ENCODE measurements at regions not wholly inside any gene's neighbourhood (a gene's known extent, or its start where the extent isn't known, plus 50 kb on each side); places are given as distances from the start of the nearest gene placed in this dataset.
A peak's percentile ranks its signal among the peaks of the same experiment; 100 is the strongest.

DNA sequence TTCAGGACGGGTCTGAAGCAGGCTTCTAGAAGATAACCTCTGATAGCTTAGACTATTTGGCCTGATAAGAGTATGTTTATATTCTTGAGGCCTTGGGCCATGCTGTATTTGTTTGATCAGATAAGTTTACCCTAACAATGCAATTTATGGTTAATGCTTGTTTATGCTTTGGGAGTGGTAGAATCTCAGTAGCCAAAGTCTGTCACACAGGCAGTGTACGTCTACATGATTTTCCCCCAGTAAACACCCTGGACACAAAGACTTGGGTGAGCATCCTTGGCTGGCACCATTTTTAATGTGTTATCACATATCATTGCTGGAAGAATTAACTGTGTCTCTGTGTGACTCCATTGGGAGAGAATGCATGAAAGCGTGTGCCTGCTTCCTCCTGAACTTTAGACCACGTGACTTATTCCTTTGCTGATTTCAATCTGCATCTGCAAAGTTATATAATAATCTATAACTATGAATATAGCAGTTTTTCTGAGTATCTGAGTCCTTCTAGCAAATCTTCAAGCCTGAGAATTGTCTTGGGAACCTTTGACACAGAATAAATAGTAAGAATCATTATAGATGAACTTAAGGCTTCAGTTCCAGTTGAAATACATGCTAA is 172.4 kb downstream of the CASP12 start (continued):
- TF ChIP-seq, protein P1, sequence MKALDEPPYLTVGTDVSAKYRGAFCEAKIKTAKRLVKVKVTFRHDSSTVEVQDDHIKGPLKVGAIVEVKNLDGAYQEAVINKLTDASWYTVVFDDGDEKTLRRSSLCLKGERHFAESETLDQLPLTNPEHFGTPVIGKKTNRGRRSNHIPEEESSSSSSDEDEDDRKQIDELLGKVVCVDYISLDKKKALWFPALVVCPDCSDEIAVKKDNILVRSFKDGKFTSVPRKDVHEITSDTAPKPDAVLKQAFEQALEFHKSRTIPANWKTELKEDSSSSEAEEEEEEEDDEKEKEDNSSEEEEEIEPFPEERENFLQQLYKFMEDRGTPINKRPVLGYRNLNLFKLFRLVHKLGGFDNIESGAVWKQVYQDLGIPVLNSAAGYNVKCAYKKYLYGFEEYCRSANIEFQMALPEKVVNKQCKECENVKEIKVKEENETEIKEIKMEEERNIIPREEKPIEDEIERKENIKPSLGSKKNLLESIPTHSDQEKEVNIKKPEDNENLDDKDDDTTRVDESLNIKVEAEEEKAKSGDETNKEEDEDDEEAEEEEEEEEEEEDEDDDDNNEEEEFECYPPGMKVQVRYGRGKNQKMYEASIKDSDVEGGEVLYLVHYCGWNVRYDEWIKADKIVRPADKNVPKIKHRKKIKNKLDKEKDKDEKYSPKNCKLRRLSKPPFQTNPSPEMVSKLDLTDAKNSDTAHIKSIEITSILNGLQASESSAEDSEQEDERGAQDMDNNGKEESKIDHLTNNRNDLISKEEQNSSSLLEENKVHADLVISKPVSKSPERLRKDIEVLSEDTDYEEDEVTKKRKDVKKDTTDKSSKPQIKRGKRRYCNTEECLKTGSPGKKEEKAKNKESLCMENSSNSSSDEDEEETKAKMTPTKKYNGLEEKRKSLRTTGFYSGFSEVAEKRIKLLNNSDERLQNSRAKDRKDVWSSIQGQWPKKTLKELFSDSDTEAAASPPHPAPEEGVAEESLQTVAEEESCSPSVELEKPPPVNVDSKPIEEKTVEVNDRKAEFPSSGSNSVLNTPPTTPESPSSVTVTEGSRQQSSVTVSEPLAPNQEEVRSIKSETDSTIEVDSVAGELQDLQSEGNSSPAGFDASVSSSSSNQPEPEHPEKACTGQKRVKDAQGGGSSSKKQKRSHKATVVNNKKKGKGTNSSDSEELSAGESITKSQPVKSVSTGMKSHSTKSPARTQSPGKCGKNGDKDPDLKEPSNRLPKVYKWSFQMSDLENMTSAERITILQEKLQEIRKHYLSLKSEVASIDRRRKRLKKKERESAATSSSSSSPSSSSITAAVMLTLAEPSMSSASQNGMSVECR (CRISPR knock-in tag; IDR thresholded peaks at IDR 0.05; ENCODE audit: borderline replicate concordance), result no peak

DNA sequence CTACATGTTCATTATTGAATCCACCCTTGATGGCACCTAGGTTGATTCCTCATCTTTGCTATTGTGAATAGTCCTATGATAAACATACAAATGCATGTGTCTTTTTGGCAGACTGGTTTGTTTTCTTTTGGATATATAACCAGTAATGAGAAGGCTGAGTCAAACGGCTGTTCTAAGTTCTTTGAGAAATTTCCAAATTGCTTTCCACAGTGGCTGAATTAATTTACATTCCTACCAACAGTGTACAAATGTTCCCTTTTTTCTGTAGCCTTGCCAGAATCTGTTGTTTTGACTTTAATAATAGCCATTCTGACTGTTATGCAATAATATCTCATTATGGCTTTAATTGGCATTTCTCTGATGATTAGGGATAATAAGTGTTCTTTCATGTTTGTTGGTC is 184.9 kb downstream of the CASP12 start:
- ChIA-PET CTCF (no interaction called here), POLR2A (no interaction called here)
- Mint-ChIP-seq H3K4me1 (peaks cover 8% of the 10 kb centered on the region), H3K36me3 (no peaks in the 10 kb centered on the region), H3K27ac (no peak overlapping the region), H3K4me3 (no peak overlapping the region), H3K27me3 (ENCODE audit: low read depth) (no peaks in the 10 kb centered on the region), H3K9me3 (peaks cover 4% of the 10 kb centered on the region; the same call in 1 of the 2 replicates)
- TF ChIP-seq, protein P2, sequence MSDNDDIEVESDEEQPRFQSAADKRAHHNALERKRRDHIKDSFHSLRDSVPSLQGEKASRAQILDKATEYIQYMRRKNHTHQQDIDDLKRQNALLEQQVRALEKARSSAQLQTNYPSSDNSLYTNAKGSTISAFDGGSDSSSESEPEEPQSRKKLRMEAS (CRISPR knock-in tag; IDR thresholded peaks at IDR 0.05), result no peak
- no peak for TF ChIP-seq ESRRA (CRISPR knock-in tag; IDR thresholded peaks at IDR 0.05; ENCODE audit: borderline replicate concordance)
- TF ChIP-seq ZNF232 (CRISPR knock-in tag; IDR thresholded peaks at IDR 0.05), result no peak
- TF ChIP-seq GABPB1 (CRISPR knock-in tag; IDR thresholded peaks at IDR 0.05), result no peak
- no peak for TF ChIP-seq SMAD3 (CRISPR knock-in tag; IDR thresholded peaks at IDR 0.05; ENCODE audit: borderline replicate concordance)
- TF ChIP-seq TEAD4 (CRISPR knock-in tag; IDR thresholded peaks at IDR 0.05), result no peak
- DNase-seq (ENCODE audit: low spot score) (no peak), ATAC-seq (no peak)

DNA sequence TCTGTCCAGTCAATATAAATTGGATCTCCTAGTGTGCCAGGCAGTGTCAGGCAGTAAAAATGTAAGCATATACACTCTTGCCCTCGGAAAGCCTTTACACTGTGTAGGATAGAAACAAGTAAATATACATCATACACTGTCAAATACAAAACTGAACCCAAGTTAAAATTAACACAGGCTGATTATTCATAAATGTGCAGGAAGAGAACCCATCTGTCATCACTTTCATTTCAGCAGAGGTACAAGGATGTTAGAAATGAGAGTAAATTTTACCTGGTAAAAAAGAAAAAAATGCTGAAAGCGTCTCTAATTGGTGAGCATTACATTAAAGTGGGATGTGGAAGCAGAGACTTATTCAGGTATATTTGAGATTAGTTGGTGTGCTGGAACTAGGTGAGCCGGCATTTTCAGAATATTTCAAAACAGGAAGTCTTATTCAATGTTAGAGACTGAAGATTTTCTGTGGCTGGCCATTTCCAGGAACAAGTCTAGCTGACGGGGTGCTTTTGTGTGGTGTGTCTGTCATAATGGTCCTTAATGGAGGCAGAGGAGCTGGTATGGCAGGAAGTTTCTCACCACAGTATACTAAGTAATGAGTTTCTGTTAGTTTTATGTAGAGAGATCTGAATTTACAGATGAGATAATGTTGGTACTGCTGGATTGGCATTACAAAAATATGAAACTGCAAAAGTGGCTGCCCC is 192.6 kb downstream of the CASP12 start:
- CTCF ChIA-PET, result no interaction called here
- peak overlapping the region; percentile 34; the same call in 1 of the 2 replicates for H3K27ac Mint-ChIP-seq
- H3K27me3 Mint-ChIP-seq (ENCODE audit: low read depth), result no peaks in the 10 kb centered on the region
- DNase-seq (ENCODE audit: low spot score) (no peak), ATAC-seq (no peak)
- TF ChIP-seq, protein P3, sequence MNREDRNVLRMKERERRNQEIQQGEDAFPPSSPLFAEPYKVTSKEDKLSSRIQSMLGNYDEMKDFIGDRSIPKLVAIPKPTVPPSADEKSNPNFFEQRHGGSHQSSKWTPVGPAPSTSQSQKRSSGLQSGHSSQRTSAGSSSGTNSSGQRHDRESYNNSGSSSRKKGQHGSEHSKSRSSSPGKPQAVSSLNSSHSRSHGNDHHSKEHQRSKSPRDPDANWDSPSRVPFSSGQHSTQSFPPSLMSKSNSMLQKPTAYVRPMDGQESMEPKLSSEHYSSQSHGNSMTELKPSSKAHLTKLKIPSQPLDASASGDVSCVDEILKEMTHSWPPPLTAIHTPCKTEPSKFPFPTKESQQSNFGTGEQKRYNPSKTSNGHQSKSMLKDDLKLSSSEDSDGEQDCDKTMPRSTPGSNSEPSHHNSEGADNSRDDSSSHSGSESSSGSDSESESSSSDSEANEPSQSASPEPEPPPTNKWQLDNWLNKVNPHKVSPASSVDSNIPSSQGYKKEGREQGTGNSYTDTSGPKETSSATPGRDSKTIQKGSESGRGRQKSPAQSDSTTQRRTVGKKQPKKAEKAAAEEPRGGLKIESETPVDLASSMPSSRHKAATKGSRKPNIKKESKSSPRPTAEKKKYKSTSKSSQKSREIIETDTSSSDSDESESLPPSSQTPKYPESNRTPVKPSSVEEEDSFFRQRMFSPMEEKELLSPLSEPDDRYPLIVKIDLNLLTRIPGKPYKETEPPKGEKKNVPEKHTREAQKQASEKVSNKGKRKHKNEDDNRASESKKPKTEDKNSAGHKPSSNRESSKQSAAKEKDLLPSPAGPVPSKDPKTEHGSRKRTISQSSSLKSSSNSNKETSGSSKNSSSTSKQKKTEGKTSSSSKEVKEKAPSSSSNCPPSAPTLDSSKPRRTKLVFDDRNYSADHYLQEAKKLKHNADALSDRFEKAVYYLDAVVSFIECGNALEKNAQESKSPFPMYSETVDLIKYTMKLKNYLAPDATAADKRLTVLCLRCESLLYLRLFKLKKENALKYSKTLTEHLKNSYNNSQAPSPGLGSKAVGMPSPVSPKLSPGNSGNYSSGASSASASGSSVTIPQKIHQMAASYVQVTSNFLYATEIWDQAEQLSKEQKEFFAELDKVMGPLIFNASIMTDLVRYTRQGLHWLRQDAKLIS (CRISPR knock-in tag; IDR thresholded peaks at IDR 0.05; ENCODE audit: borderline replicate concordance), result no peak
- TF ChIP-seq NFYB (CRISPR knock-in tag; conservative IDR thresholded peaks at IDR 0.05; ENCODE audit: low read depth), result no peak
- TF ChIP-seq, protein P4, sequence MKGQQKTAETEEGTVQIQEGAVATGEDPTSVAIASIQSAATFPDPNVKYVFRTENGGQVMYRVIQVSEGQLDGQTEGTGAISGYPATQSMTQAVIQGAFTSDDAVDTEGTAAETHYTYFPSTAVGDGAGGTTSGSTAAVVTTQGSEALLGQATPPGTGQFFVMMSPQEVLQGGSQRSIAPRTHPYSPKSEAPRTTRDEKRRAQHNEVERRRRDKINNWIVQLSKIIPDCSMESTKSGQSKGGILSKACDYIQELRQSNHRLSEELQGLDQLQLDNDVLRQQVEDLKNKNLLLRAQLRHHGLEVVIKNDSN (CRISPR knock-in tag; IDR thresholded peaks at IDR 0.05), result no peak
- TF ChIP-seq SOX15 (CRISPR knock-in tag; IDR thresholded peaks at IDR 0.05), result no peak
- TF ChIP-seq, protein P5, sequence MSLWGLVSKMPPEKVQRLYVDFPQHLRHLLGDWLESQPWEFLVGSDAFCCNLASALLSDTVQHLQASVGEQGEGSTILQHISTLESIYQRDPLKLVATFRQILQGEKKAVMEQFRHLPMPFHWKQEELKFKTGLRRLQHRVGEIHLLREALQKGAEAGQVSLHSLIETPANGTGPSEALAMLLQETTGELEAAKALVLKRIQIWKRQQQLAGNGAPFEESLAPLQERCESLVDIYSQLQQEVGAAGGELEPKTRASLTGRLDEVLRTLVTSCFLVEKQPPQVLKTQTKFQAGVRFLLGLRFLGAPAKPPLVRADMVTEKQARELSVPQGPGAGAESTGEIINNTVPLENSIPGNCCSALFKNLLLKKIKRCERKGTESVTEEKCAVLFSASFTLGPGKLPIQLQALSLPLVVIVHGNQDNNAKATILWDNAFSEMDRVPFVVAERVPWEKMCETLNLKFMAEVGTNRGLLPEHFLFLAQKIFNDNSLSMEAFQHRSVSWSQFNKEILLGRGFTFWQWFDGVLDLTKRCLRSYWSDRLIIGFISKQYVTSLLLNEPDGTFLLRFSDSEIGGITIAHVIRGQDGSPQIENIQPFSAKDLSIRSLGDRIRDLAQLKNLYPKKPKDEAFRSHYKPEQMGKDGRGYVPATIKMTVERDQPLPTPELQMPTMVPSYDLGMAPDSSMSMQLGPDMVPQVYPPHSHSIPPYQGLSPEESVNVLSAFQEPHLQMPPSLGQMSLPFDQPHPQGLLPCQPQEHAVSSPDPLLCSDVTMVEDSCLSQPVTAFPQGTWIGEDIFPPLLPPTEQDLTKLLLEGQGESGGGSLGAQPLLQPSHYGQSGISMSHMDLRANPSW (CRISPR knock-in tag; conservative IDR thresholded peaks at IDR 0.05; ENCODE audit: low read depth), result no peak
- TF ChIP-seq MYBL2 (CRISPR knock-in tag; IDR thresholded peaks at IDR 0.05), result no peak
- TF ChIP-seq, protein P6, sequence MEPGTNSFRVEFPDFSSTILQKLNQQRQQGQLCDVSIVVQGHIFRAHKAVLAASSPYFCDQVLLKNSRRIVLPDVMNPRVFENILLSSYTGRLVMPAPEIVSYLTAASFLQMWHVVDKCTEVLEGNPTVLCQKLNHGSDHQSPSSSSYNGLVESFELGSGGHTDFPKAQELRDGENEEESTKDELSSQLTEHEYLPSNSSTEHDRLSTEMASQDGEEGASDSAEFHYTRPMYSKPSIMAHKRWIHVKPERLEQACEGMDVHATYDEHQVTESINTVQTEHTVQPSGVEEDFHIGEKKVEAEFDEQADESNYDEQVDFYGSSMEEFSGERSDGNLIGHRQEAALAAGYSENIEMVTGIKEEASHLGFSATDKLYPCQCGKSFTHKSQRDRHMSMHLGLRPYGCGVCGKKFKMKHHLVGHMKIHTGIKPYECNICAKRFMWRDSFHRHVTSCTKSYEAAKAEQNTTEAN (CRISPR knock-in tag; IDR thresholded peaks at IDR 0.05), result no peak
- TF ChIP-seq GABPB1 (CRISPR knock-in tag; IDR thresholded peaks at IDR 0.05), result no peak
- no peak for TF ChIP-seq MXD4 (CRISPR knock-in tag; IDR thresholded peaks at IDR 0.05; ENCODE audit: borderline replicate concordance)
- H3K9me3 Mint-ChIP-seq, result peaks cover 6% of the 10 kb centered on the region
- POLR2A ChIA-PET, result no interaction called here
- H3K36me3 Mint-ChIP-seq, result peaks cover 9% of the 10 kb centered on the region
- H3K4me3 Mint-ChIP-seq, result no peak overlapping the region
- H3K4me1 Mint-ChIP-seq, result peaks cover 33% of the 10 kb centered on the region
